GM12878 (cell line): ENCODE measurements at regions not wholly inside any gene's neighbourhood (a gene's known extent, or its start where the extent isn't known, plus 50 kb on each side); places are given as distances from the start of the nearest gene placed in this dataset.

Experiments used
- ATAC-seq: fragments of 200-7000 bp; cut with Tn5 transposase; 3 replicates; pipeline ENCODE4 v1.9.1; 2020; ENCODE audit warnings: mild to moderate bottlenecking, moderate library complexity
- BruUV-seq: library from RNA; stranded (reverse); fragments of 400-500 nt; replicated peaks from 2 replicates; lab custom pipeline; 2021; lab: Mats Ljungman, UMichigan
- CTCF ChIA-PET: fragments of 300-600 bp; sonication (Branson Sonifier 250); formaldehyde crosslinking; extraction: SDS; loops from one replicate; lab custom pipeline; 2021; ENCODE audit warnings: inconsistent platforms; lab: Yijun Ruan, JAX
- POLR2A ChIA-PET: fragments of 350-600 bp; formaldehyde crosslinking; extraction: SDS; loops from one replicate; lab custom pipeline; 2021; ENCODE audit warnings: inconsistent platforms; lab: Charles Lee
- RAD21 ChIA-PET: fragments of 300-600 bp; sonication (Branson Sonifier 250); formaldehyde crosslinking; loops from one replicate; lab custom pipeline; 2023; ENCODE audit warnings: antibody characterized with exemption; ENCODE audit not compliant: unreplicated experiment; lab: Charles Lee
- SMC1A ChIA-PET: fragments of 300-600 bp; sonication (Branson Sonifier 250); formaldehyde crosslinking; loops from one replicate; lab custom pipeline; 2023; ENCODE audit not compliant: unreplicated experiment, uncharacterized antibody; lab: Charles Lee
- DNase-seq: peaks from one replicate; pipeline ENCODE4 v3.0.0-alpha.2; 2011; ENCODE audit warnings: low read depth, low spot score
- FAIRE-seq: peaks from 3 replicates; lab custom pipeline; 2011; peaks lifted over from hg19 to GRCh38; lab: Jason Lieb, UNC
- H2AFZ ChIP-seq: 2 replicates; pipeline ENCODE4 v1.6.0; 2011; ENCODE audit warnings: low read depth, low read length, control low read depth; ENCODE audit not compliant: control insufficient read depth
- H3K27ac ChIP-seq: 2 replicates; pipeline ENCODE4 v1.5.1; 2011; ENCODE audit warnings: control low read depth; ENCODE audit not compliant: control insufficient read depth, insufficient read depth
- H3K27me3 ChIP-seq, 2 experiments: replicated peaks in 1 of 2; 2 replicates each; pipeline versions ENCODE4 v1.6.0 to v1.6.1; 2011; ENCODE audit warnings: low read length in 1 of 2; ENCODE audit not compliant: control insufficient read depth in 2 of 2, insufficient read depth in 2 of 2
- H3K36me3 ChIP-seq, 2 experiments: 2 replicates each; pipeline ENCODE4 v1.5.1; 2011; ENCODE audit warnings: low read length in 1 of 2; ENCODE audit not compliant: control insufficient read depth in 2 of 2, insufficient read depth in 2 of 2
- H3K4me1 ChIP-seq: 2 replicates; pipeline ENCODE4 v1.6.1; 2011; ENCODE audit warnings: mild to moderate bottlenecking, low read length, moderate library complexity, mixed read lengths; ENCODE audit not compliant: control insufficient read depth, insufficient read depth
- H3K4me2 ChIP-seq: 2 replicates; pipeline ENCODE4 v1.6.0; 2011; ENCODE audit warnings: control low read depth; ENCODE audit not compliant: control insufficient read depth, insufficient read depth
- H3K4me3 ChIP-seq: fragments of 200-600 bp; sonication (generic); 2 replicates; pipeline ENCODE4 v1.5.1; 2016
- H3K79me2 ChIP-seq: 2 replicates; pipeline ENCODE4 v1.6.0; 2011; ENCODE audit warnings: low read length; ENCODE audit not compliant: control insufficient read depth, insufficient read depth
- H3K9ac ChIP-seq: 2 replicates; pipeline ENCODE4 v1.8.0; 2011; ENCODE audit warnings: low read length, control low read depth, mixed read lengths; ENCODE audit not compliant: control insufficient read depth, insufficient read depth
- H3K9me3 ChIP-seq: replicated peaks from 3 replicates; pipeline ENCODE4 v1.5.1; 2011; ENCODE audit warnings: mild to moderate bottlenecking, low read length; ENCODE audit not compliant: control insufficient read depth, insufficient read depth
- H4K20me1 ChIP-seq: 2 replicates; pipeline ENCODE4 v1.6.0; 2011; ENCODE audit not compliant: control insufficient read depth, insufficient read depth
- BMI1 ChIP-seq: fragments of 450-650 bp; IDR thresholded peaks from 2 replicates; pipeline ENCODE4 v1.6.1; 2016; ENCODE audit warnings: mild to moderate bottlenecking, moderate library complexity, borderline replicate concordance
- CTCF ChIP-seq, 3 experiments: IDR thresholded peaks in 2 of 3; conservative IDR thresholded peaks in 1 of 3; 2 replicates each; pipeline ENCODE4 v1.5.1; 2011; ENCODE audit warnings: low read depth in 3 of 3, low read length in 3 of 3, mild to moderate bottlenecking in 3 of 3, control low read depth in 2 of 3, moderate library complexity in 2 of 3, inconsistent platforms in 1 of 3, mixed read lengths in 1 of 3; ENCODE audit not compliant: control insufficient read depth in 2 of 3, insufficient read depth in 1 of 3; ENCODE audit errors: extremely low read depth in 1 of 3
- FOS ChIP-seq: IDR thresholded peaks from 3 replicates; pipeline ENCODE4 v1.6.1; 2011; ENCODE audit warnings: borderline replicate concordance; ENCODE audit not compliant: insufficient read length; ENCODE audit errors: extremely low read depth
- NFIC ChIP-seq: IDR thresholded peaks from 2 replicates; pipeline ENCODE4 v1.6.1; 2012; ENCODE audit warnings: low read depth, mild to moderate bottlenecking, inconsistent platforms, low read length, moderate library complexity
- NFYB ChIP-seq: IDR thresholded peaks from 2 replicates; pipeline ENCODE4 v1.6.1; 2011; ENCODE audit warnings: low read depth, mild to moderate bottlenecking, low read length, improper control_type of control experiment, moderate library complexity; ENCODE audit not compliant: insufficient read depth
- PBX3 ChIP-seq: IDR thresholded peaks from 2 replicates; pipeline ENCODE4 v1.6.1; 2011; ENCODE audit warnings: mild to moderate bottlenecking, low read depth, low read length, moderate library complexity; ENCODE audit not compliant: insufficient replicate concordance
- PRDM15 ChIP-seq: fragments of 450-650 bp; formaldehyde crosslinking; IDR thresholded peaks from 2 replicates; pipeline ENCODE4 v1.4.0; 2020; ENCODE audit warnings: mild to moderate bottlenecking, moderate library complexity
- TBL1XR1 ChIP-seq: IDR thresholded peaks from 2 replicates; pipeline ENCODE4 v1.6.1; 2012; ENCODE audit warnings: low read depth, low read length, improper control_type of control experiment
- YBX1 ChIP-seq: fragments of 450-650 bp; IDR thresholded peaks from 2 replicates; pipeline ENCODE4 v1.6.1; 2016; ENCODE audit warnings: antibody characterized with exemption
- ZNF274 ChIP-seq: IDR thresholded peaks from one replicate; pipeline ENCODE4 v1.8.0; 2011; ENCODE audit not compliant: insufficient read length, insufficient read depth
- WGBS: methylation state at CpG from one replicate; pipeline ENCODE4 v1.1.6; 2016; ENCODE audit warnings: low lambda C conversion rate; ENCODE audit not compliant: insufficient replicate concordance, insufficient coverage; ENCODE audit errors: missing lambda C conversion rate; 5-methylcytosine and 5-hydroxymethylcytosine counted together
- in situ Hi-C: fragments of 300-500 bp; cut with MboI; formaldehyde crosslinking; loops from 9 replicates; pipeline ENCODE4 v1.14.3; 2018; ENCODE audit warnings: mixed read lengths
- intact Hi-C: fragments of 100-400 bp; cut with micrococcal nuclease; formaldehyde crosslinking; loops from one replicate; pipeline ENCODE4 v1.14.2; 2022; ENCODE audit not compliant: unreplicated experiment

GRCh38 chr4:110248831-110249253, 50.4 kb upstream of the ELOVL6 start:
- POLR2A ChIA-PET, result no interaction called here
- no peaks in the 10 kb centered on the region for H3K9me3 ChIP-seq
- WGBS, result 44% methylated on average over 5 of the region's 5 CpGs
- H3K4me2 ChIP-seq, result no peak overlapping the region
- ATAC-seq, result no peak
- H4K20me1 ChIP-seq, result no peaks in the 10 kb centered on the region
- TF ChIP-seq ZNF274, result no peak
- TF ChIP-seq FOS, result no peak
- no peak for TF ChIP-seq NFYB
- TF ChIP-seq CTCF (IDR thresholded peaks at IDR 0.05 in 2 of 3, conservative IDR thresholded peaks at IDR 0.05 in 1 of 3; ENCODE audit: control insufficient read depth in 2 of 3, extremely low read depth in 1 of 3, insufficient read depth in 1 of 3, low read depth in 3 of 3, low read length in 3 of 3), result no peak
- TF ChIP-seq BMI1, result no peak
- TF ChIP-seq TBL1XR1, result no peak
- no peak for TF ChIP-seq YBX1
- TF ChIP-seq PRDM15 (CRISPR knock-in tag), result no peak
- TF ChIP-seq NFIC, result no peak
- no peak for TF ChIP-seq PBX3
- no peak overlapping the region for H3K4me3 ChIP-seq
- CTCF ChIA-PET, result no interaction called here
- RAD21 ChIA-PET, result no interaction called here
- H3K9ac ChIP-seq, result no peak overlapping the region
- intact Hi-C loops (no loop called here), in situ Hi-C loops (no loop called here)
- H2AFZ ChIP-seq, result no peak overlapping the region
- no peaks in the 10 kb centered on the region; a peak in 1 of 4 replicates for H3K27me3 ChIP-seq
- SMC1A ChIA-PET, result interaction anchor here (0.6 to 2.7 kb wide), 3 partner anchors 168 to 223 kb away, joined by 3 to 10 read pairs (median 3); no protein-coding TSS in a partner anchor
- BruUV-seq, result no TSS peak
- DNase-seq, result no peak
- H3K79me2 ChIP-seq, result no peaks in the 10 kb centered on the region
- H3K4me1 ChIP-seq, result no peaks in the 10 kb centered on the region
- no peak for FAIRE-seq
- no peak overlapping the region for H3K27ac ChIP-seq
- no peaks in the 10 kb centered on the region for H3K36me3 ChIP-seq
